HG03060 (cell line): ENCODE measurements at regions not wholly inside any gene's neighbourhood (a gene's known extent, or its start where the extent isn't known, plus 50 kb on each side); places are given as distances from the start of the nearest gene placed in this dataset.

Experiments
- ATAC-seq: cut with Tn5 transposase; IDR thresholded peaks from one replicate; pipeline ENCODE4 v1.9.1; 2021; ENCODE audit warnings: low read depth, moderate number of reproducible peaks; ENCODE audit not compliant: unreplicated experiment

- no peak for ATAC-seq
These were observed 499.1 kb upstream of the MPDZ start for GRCh38 chr9:13778631-13779030.

GRCh38 chr9:13770956-13771355, 491.5 kb upstream of the MPDZ start:
- no peak for ATAC-seq

- no peak for ATAC-seq
These were observed 490.1 kb upstream of the MPDZ start for GRCh38 chr9:13769641-13770040.

- ATAC-seq: no peak
These were observed 489.5 kb upstream of the MPDZ start for GRCh38 chr9:13769006-13769405.

GRCh38 chr9:13762209-13762608, 482.7 kb upstream of the MPDZ start:
- no peak for ATAC-seq

GRCh38 chr9:13759551-13759950, 480.1 kb upstream of the MPDZ start:
- ATAC-seq: no peak

GRCh38 chr9:13758936-13759335, 479.4 kb upstream of the MPDZ start:
- ATAC-seq: no peak

GRCh38 chr9:13756943-13757342, 477.5 kb upstream of the MPDZ start:
- no peak for ATAC-seq

GRCh38 chr9:13755551-13755950, 476.1 kb upstream of the MPDZ start:
- ATAC-seq: no peak

- no peak for ATAC-seq
These were observed 471.1 kb upstream of the MPDZ start for GRCh38 chr9:13750639-13751038.

- ATAC-seq: no peak
These were observed 470.6 kb upstream of the MPDZ start for GRCh38 chr9:13750061-13750460.

- no peak for ATAC-seq
These were observed 467.4 kb upstream of the MPDZ start for GRCh38 chr9:13746876-13747275.

- ATAC-seq: no peak
These were observed 464.9 kb upstream of the MPDZ start for GRCh38 chr9:13744261-13744901.

- no peak for ATAC-seq
These were observed 458.4 kb upstream of the MPDZ start for GRCh38 chr9:13737885-13738284.

GRCh38 chr9:13735181-13735580, 455.7 kb upstream of the MPDZ start:
- ATAC-seq: no peak

- no peak for ATAC-seq
These were observed 455.1 kb upstream of the MPDZ start for GRCh38 chr9:13734601-13735000.

- ATAC-seq: no peak
These were observed 452.8 kb upstream of the MPDZ start for GRCh38 chr9:13732290-13732689.

GRCh38 chr9:13731637-13732036, 452.1 kb upstream of the MPDZ start:
- ATAC-seq: no peak

GRCh38 chr9:13729955-13730354, 450.5 kb upstream of the MPDZ start:
- ATAC-seq: no peak

GRCh38 chr9:13728917-13729811, 449.7 kb upstream of the MPDZ start:
- ATAC-seq: no peak

GRCh38 chr9:13728131-13728530, 448.6 kb upstream of the MPDZ start:
- ATAC-seq: no peak

- no peak for ATAC-seq
These were observed 447.3 kb upstream of the MPDZ start for GRCh38 chr9:13726746-13727145.
